ENCODE measurements at regions not wholly inside any gene's neighbourhood (a gene's known extent, or its start where the extent isn't known, plus 50 kb on each side); places are given as distances from the start of the nearest gene placed in this dataset.

DNA sequence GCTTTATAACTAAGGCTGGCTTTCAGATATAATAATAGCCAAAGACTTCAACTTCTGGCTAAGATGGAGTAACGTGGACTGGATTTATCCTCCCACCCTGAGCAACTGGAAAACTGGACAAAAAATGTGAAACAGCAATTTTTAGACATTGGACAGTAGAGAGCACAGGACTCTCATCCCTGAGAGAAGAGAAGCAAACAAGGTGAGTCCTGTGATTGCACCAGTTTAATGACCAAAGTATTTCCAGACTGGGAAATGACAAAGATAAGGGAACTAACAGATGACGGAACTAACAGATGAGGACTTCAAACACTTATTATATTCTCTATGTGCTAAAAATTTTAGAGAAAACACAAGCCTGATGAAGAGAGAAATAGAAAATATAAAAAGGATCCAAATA, 175.7 kb upstream of the SLC25A13 start:
- DNase-seq (ENCODE audit: low read depth): no peak
- no peak overlapping the region for H3K4me3 ChIP-seq (ENCODE audit: low read depth, low read length)
- TF ChIP-seq POLR2A (IDR thresholded peaks at IDR 0.05; ENCODE audit: extremely low read depth, insufficient read length) (no peak), MYC (IDR thresholded peaks at IDR 0.05; ENCODE audit: low read depth, low read length) (no peak)
- TF ChIP-seq, protein P1, sequence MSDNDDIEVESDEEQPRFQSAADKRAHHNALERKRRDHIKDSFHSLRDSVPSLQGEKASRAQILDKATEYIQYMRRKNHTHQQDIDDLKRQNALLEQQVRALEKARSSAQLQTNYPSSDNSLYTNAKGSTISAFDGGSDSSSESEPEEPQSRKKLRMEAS (IDR thresholded peaks at IDR 0.05; ENCODE audit: low read depth, low read length): no peak
- TF ChIP-seq, protein P2, sequence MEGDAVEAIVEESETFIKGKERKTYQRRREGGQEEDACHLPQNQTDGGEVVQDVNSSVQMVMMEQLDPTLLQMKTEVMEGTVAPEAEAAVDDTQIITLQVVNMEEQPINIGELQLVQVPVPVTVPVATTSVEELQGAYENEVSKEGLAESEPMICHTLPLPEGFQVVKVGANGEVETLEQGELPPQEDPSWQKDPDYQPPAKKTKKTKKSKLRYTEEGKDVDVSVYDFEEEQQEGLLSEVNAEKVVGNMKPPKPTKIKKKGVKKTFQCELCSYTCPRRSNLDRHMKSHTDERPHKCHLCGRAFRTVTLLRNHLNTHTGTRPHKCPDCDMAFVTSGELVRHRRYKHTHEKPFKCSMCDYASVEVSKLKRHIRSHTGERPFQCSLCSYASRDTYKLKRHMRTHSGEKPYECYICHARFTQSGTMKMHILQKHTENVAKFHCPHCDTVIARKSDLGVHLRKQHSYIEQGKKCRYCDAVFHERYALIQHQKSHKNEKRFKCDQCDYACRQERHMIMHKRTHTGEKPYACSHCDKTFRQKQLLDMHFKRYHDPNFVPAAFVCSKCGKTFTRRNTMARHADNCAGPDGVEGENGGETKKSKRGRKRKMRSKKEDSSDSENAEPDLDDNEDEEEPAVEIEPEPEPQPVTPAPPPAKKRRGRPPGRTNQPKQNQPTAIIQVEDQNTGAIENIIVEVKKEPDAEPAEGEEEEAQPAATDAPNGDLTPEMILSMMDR (IDR thresholded peaks at IDR 0.05; ENCODE audit: low read depth, low read length): no peak

DNA sequence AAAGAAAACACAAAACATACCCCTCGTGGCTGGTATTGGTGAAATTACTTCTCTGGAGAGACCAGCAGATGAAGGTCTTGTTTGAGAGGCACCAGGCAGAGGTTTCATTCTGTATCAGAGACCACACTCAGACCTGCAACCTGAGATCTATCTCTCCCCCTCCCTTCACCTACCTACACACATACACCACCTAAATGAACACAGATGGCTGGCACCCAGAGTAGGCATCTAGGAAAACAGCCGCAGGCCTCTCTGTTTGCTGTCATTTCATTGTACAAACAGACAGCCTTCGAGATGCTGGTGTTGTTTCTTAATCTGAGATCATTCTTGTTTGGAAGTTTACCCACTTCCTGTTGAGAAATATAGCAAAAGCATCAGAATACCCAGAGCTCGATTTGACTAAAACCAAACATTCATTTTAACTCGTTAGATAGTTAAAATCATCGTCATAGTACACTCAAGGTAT, 173.9 kb upstream of the SLC25A13 start:
- no peak for TF ChIP-seq POLR2A (IDR thresholded peaks at IDR 0.05; ENCODE audit: extremely low read depth, insufficient read length)
- no peak for TF ChIP-seq MYC (IDR thresholded peaks at IDR 0.05; ENCODE audit: low read depth, low read length)
- TF ChIP-seq, protein P1 (IDR thresholded peaks at IDR 0.05; ENCODE audit: low read depth, low read length): no peak
- TF ChIP-seq, protein P2 (IDR thresholded peaks at IDR 0.05; ENCODE audit: low read depth, low read length): no peak
- no peak overlapping the region for H3K4me3 ChIP-seq (ENCODE audit: low read depth, low read length)
- peak; percentile 36 for DNase-seq (ENCODE audit: low read depth)

DNA sequence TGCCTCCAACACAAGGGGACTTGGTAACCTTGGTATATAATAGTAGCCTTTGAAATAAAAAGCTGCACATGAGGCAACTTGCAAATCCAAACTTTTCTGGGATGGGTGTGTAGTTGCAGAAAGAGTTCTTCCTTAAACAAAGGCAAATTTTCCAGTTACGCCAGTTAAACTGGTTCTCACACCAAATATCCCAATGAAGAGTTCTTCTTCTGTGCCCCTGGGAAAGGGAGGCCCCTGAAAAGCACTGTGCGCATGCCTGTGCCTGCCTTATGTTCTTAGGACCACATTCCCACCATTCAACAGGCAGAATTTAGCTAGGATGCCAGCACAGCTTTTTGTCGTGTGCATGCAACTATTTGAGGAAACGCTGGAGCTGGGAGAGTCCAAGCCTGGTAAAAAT, 164.8 kb upstream of the SLC25A13 start:
- H3K4me3 ChIP-seq (ENCODE audit: low read depth, low read length): no peak overlapping the region
- DNase-seq (ENCODE audit: low read depth): no peak
- TF ChIP-seq, protein P1 (IDR thresholded peaks at IDR 0.05; ENCODE audit: low read depth, low read length): no peak
- TF ChIP-seq MYC (IDR thresholded peaks at IDR 0.05; ENCODE audit: low read depth, low read length): no peak
- TF ChIP-seq POLR2A (IDR thresholded peaks at IDR 0.05; ENCODE audit: extremely low read depth, insufficient read length): no peak
- TF ChIP-seq, protein P2 (IDR thresholded peaks at IDR 0.05; ENCODE audit: low read depth, low read length): no peak

DNA sequence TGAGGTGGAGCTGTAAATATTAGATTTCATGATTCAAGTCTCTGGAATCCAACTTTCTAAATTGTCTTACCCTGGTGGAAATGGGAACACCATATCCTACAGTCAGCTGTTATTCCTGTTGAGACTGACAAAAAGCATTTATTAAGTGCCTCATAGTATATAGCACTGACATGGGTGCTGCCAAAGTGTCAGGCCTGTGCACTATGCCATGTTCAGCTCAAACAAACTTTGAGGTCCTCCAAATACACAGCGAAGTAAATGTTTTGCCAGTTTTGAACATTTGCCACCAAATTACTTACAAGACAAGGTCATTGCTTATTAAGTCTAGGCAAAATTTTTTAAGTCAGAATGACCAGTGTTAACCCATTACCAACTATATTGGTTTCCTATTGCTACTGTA, 162.9 kb upstream of the SLC25A13 start:
- TF ChIP-seq POLR2A (IDR thresholded peaks at IDR 0.05; ENCODE audit: extremely low read depth, insufficient read length): no peak
- TF ChIP-seq, protein P2 (IDR thresholded peaks at IDR 0.05; ENCODE audit: low read depth, low read length): no peak
- TF ChIP-seq, protein P1 (IDR thresholded peaks at IDR 0.05; ENCODE audit: low read depth, low read length): no peak
- TF ChIP-seq MYC (IDR thresholded peaks at IDR 0.05; ENCODE audit: low read depth, low read length): no peak
- no peak overlapping the region for H3K4me3 ChIP-seq (ENCODE audit: low read depth, low read length)
- no peak for DNase-seq (ENCODE audit: low read depth)

DNA sequence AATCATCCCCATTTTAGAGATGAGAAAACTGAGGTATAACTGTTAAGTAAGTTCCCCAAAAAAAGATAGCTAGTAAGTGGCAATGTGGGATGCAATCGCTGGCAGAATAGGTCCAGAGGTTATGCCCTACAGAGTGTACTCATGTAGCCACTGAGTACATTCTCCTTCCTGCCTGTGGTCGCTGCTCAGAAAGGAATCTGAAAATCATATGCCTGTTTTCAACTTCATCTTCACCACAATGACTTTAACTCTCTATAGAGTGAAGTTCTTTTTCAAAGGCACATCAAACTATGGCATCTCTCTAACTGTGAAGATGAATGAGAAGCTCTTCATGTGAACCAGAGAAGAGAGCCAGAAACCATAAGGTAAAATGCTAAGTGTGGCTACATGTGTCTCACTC, 162.2 kb upstream of the SLC25A13 start:
- TF ChIP-seq POLR2A (IDR thresholded peaks at IDR 0.05; ENCODE audit: extremely low read depth, insufficient read length): no peak
- TF ChIP-seq, protein P2 (IDR thresholded peaks at IDR 0.05; ENCODE audit: low read depth, low read length): no peak
- TF ChIP-seq MYC (IDR thresholded peaks at IDR 0.05; ENCODE audit: low read depth, low read length): no peak
- TF ChIP-seq, protein P1 (IDR thresholded peaks at IDR 0.05; ENCODE audit: low read depth, low read length): no peak
- no peak overlapping the region for H3K4me3 ChIP-seq (ENCODE audit: low read depth, low read length)
- no peak for DNase-seq (ENCODE audit: low read depth)

Measured in NB4 (cell line).